Panc1 (cell line): ENCODE measurements at regions not wholly inside any gene's neighbourhood (a gene's known extent, or its start where the extent isn't known, plus 50 kb on each side); places are given as distances from the start of the nearest gene placed in this dataset.

Source experiments
- ATAC-seq: fragments of 200-7000 bp; cut with Tn5 transposase; 2 replicates; pipeline ENCODE4 v1.9.1; 2020; ENCODE audit warnings: mild to moderate bottlenecking, moderate library complexity
- BruUV-seq: library from RNA; stranded (reverse); fragments of 400-500 nt; replicated peaks from 2 replicates; lab custom pipeline; 2021; lab: Mats Ljungman, UMichigan
- CTCF ChIA-PET: fragments of 300-600 bp; sonication (Branson Sonifier 250); formaldehyde crosslinking; loops from one replicate; lab custom pipeline; 2022; ENCODE audit warnings: antibody characterized with exemption; lab: Charles Lee
- POLR2A ChIA-PET: fragments of 300-600 bp; sonication (Branson Sonifier 250); formaldehyde crosslinking; loops from one replicate; lab custom pipeline; 2022; ENCODE audit warnings: antibody characterized with exemption; lab: Charles Lee
- DNase-seq: peaks from one replicate; pipeline ENCODE4 v3.0.0-alpha.2; 2010; ENCODE audit warnings: low read depth, low spot score
- H3K27ac ChIP-seq: 2 replicates; pipeline ENCODE4 v1.5.1; 2011; ENCODE audit warnings: mild to moderate bottlenecking, low read length, inconsistent platforms
- H3K27me3 ChIP-seq: fragments of 200-500 bp; sonication (Bioruptor generic); 2 replicates; pipeline ENCODE4 v1.6.0; 2014; ENCODE audit warnings: low read length, inconsistent platforms; ENCODE audit not compliant: control insufficient read depth, insufficient read depth
- H3K36me3 ChIP-seq: fragments of 200-500 bp; sonication (Bioruptor generic); 2 replicates; pipeline ENCODE4 v1.5.1; 2014; ENCODE audit warnings: inconsistent platforms, mild to moderate bottlenecking, low read length, moderate library complexity; ENCODE audit not compliant: control insufficient read depth, insufficient read depth
- H3K4me1 ChIP-seq: 2 replicates; pipeline ENCODE4 v1.5.1; 2011; ENCODE audit warnings: inconsistent platforms, mild to moderate bottlenecking, low read length, moderate library complexity; ENCODE audit not compliant: control insufficient read depth, insufficient read depth
- H3K4me3 ChIP-seq, 2 experiments: 2 replicates each; pipeline ENCODE4 v1.5.1; 2011 to 2012; ENCODE audit warnings: low read depth in 2 of 2, low read length in 2 of 2, mild to moderate bottlenecking in 2 of 2, inconsistent platforms in 1 of 2, moderate library complexity in 1 of 2
- H3K9me3 ChIP-seq: fragments of 200-500 bp; sonication (Bioruptor generic); 2 replicates; pipeline ENCODE4 v1.5.1; 2014; ENCODE audit warnings: low read depth, mild to moderate bottlenecking, inconsistent platforms, low read length, moderate library complexity; ENCODE audit not compliant: control insufficient read depth, insufficient read depth
- POLR2AphosphoS5 ChIP-seq: IDR thresholded peaks from 2 replicates; pipeline ENCODE4 v1.6.1; 2012; ENCODE audit warnings: mild to moderate bottlenecking, low read depth, low read length, moderate library complexity
- REST ChIP-seq, 2 experiments: IDR thresholded peaks; 2 replicates each; pipeline ENCODE4 v1.6.1; 2011 to 2012; ENCODE audit warnings: low read depth in 2 of 2, control low read depth in 1 of 2, low read length in 1 of 2, mild to moderate bottlenecking in 1 of 2, moderate library complexity in 1 of 2; ENCODE audit not compliant: insufficient read depth in 1 of 2
- SIN3A ChIP-seq: IDR thresholded peaks from 2 replicates; pipeline ENCODE4 v1.6.1; 2012; ENCODE audit warnings: low read depth, mild to moderate bottlenecking, low read length, moderate library complexity, borderline replicate concordance; ENCODE audit not compliant: insufficient read depth
- TCF7L2 ChIP-seq: IDR thresholded peaks from 2 replicates; pipeline ENCODE4 v1.6.1; 2011; ENCODE audit warnings: mild to moderate bottlenecking, low read depth, low read length, inconsistent platforms
- in situ Hi-C: cut with HindIII; loops from 2 replicates; pipeline ENCODE4 v1.10.0; 2016; ENCODE audit warnings: low sequenced_read_pairs, low pct_unique_long_range_greater_than_20kb
- intact Hi-C: fragments of 100-400 bp; cut with micrococcal nuclease; formaldehyde crosslinking; loops from one replicate; pipeline ENCODE4 v1.10.0; 2022; ENCODE audit not compliant: unreplicated experiment
- TF ChIP-seq, protein P1 (sequence below): fragments of 450-650 bp; IDR thresholded peaks from 2 replicates; pipeline ENCODE4 v1.5.1; 2017; ENCODE audit warnings: mild to moderate bottlenecking

DNA sequence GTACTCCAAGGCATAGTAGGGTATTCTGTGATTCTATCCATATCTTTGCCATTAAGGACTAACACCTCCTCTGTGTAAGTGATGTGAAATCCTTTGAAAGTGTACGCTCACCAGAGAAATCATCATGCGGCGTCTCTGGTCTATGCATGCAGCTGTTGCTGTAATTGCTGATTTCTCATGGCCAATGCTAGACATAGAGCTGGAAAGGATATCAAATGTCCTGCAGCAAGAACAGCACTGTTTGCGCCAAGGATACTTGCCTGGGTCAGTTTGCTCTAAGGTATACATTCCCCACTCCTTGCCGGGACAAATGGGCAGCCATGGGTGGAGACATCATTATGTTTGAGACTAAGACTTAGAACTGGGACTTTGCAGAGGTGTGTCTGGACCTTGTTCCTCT is 896.4 kb downstream of the BCL11B start:
- Histone ChIP-seq H3K4me1 (no peaks in the 10 kb centered on the region), H3K36me3 (no peaks in the 10 kb centered on the region), H3K27me3 (no peaks in the 10 kb centered on the region), H3K4me3 (no peak overlapping the region), H3K27ac (no peak overlapping the region), H3K9me3 (no peaks in the 10 kb centered on the region)
- no peak for ATAC-seq
- ChIA-PET POLR2A (no interaction called here), CTCF (no interaction called here)
- BruUV-seq = no TSS peak
- in situ Hi-C loops (no loop called here), intact Hi-C loops (no loop called here)
- no peak for DNase-seq
- TF ChIP-seq, protein P1, sequence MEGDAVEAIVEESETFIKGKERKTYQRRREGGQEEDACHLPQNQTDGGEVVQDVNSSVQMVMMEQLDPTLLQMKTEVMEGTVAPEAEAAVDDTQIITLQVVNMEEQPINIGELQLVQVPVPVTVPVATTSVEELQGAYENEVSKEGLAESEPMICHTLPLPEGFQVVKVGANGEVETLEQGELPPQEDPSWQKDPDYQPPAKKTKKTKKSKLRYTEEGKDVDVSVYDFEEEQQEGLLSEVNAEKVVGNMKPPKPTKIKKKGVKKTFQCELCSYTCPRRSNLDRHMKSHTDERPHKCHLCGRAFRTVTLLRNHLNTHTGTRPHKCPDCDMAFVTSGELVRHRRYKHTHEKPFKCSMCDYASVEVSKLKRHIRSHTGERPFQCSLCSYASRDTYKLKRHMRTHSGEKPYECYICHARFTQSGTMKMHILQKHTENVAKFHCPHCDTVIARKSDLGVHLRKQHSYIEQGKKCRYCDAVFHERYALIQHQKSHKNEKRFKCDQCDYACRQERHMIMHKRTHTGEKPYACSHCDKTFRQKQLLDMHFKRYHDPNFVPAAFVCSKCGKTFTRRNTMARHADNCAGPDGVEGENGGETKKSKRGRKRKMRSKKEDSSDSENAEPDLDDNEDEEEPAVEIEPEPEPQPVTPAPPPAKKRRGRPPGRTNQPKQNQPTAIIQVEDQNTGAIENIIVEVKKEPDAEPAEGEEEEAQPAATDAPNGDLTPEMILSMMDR = no peak
- TF ChIP-seq POLR2AphosphoS5 (no peak), SIN3A (no peak), REST (IDR thresholded peaks at IDR 0.05; ENCODE audit: insufficient read depth in 1 of 2, low read depth in 2 of 2, low read length in 1 of 2) (no peak), TCF7L2 (no peak)

GRCh38 chr14:98379830-98380229 is 892.2 kb downstream of the BCL11B start:
- no TSS peak for BruUV-seq
- in situ Hi-C loops = no loop called here
- DNase-seq (no peak), ATAC-seq (no peak)
- intact Hi-C loops = no loop called here
- H3K4me3 ChIP-seq = no peak overlapping the region
- TF ChIP-seq SIN3A = no peak
- TF ChIP-seq POLR2AphosphoS5 = no peak
- no peak for TF ChIP-seq REST (IDR thresholded peaks at IDR 0.05; ENCODE audit: insufficient read depth in 1 of 2, low read depth in 2 of 2, low read length in 1 of 2)
- TF ChIP-seq TCF7L2 = no peak
- TF ChIP-seq, protein P1 = no peak
- no peaks in the 10 kb centered on the region for H3K4me1 ChIP-seq
- no peak overlapping the region for H3K27ac ChIP-seq
- no peaks in the 10 kb centered on the region for H3K27me3 ChIP-seq
- ChIA-PET POLR2A (no interaction called here), CTCF (no interaction called here)
- H3K9me3 ChIP-seq = no peaks in the 10 kb centered on the region
- H3K36me3 ChIP-seq = no peaks in the 10 kb centered on the region
